LNCAP (cell line): ENCODE measurements at regions not wholly inside any gene's neighbourhood (a gene's known extent, or its start where the extent isn't known, plus 50 kb on each side); places are given as distances from the start of the nearest gene placed in this dataset.

Source experiments
- CTCF ChIP-seq: fragments of 450-650 bp; IDR thresholded peaks from 2 replicates; pipeline ENCODE4 v1.5.1; 2017; ENCODE audit warnings: mild to moderate bottlenecking

- TF ChIP-seq CTCF: no peak
Observed at GRCh38 chr13:70889163-70889562, 780.9 kb upstream of the KLHL1 start.

- TF ChIP-seq CTCF: no peak
Observed at GRCh38 chr13:70884196-70884595, 775.9 kb upstream of the KLHL1 start.

GRCh38 chr13:70874636-70875035, 766.4 kb upstream of the KLHL1 start:
- no peak for TF ChIP-seq CTCF

GRCh38 chr13:70864731-70865130, 756.5 kb upstream of the KLHL1 start:
- no peak for TF ChIP-seq CTCF

GRCh38 chr13:70856711-70857110, 748.5 kb upstream of the KLHL1 start:
- no peak for TF ChIP-seq CTCF

GRCh38 chr13:70856025-70856424, 747.8 kb upstream of the KLHL1 start:
- no peak for TF ChIP-seq CTCF

- TF ChIP-seq CTCF: no peak
Observed at GRCh38 chr13:70849222-70849621, 741.0 kb upstream of the KLHL1 start.

GRCh38 chr13:70844391-70845108, 736.3 kb upstream of the KLHL1 start:
- TF ChIP-seq CTCF: no peak
